Nephron (organoid): ENCODE measurements at regions not wholly inside any gene's neighbourhood (a gene's known extent, or its start where the extent isn't known, plus 50 kb on each side); places are given as distances from the start of the nearest gene placed in this dataset.

Source experiments
- H3K27ac Mint-ChIP-seq, 3 experiments: 2 replicates each; pipeline ENCODE4 v1.8.0; 2020; ENCODE audit warnings: mixed read lengths in 3 of 3, mild to moderate bottlenecking in 2 of 3, moderate library complexity in 1 of 3
- H3K27me3 Mint-ChIP-seq: 2 replicates; pipeline ENCODE4 v1.8.0; 2021; ENCODE audit warnings: low read depth, mild to moderate bottlenecking, moderate library complexity, mixed read lengths
- H3K36me3 Mint-ChIP-seq: 2 replicates; pipeline ENCODE4 v1.8.0; 2020; ENCODE audit warnings: low read depth, mixed read lengths
- H3K4me1 Mint-ChIP-seq: 2 replicates; pipeline ENCODE4 v1.8.0; 2020; ENCODE audit warnings: mixed read lengths
- H3K4me3 Mint-ChIP-seq, 3 experiments: 2 replicates each; pipeline ENCODE4 v1.8.0; 2020; ENCODE audit warnings: mild to moderate bottlenecking in 3 of 3, mixed read lengths in 3 of 3, moderate library complexity in 2 of 3
- H3K9me3 Mint-ChIP-seq: 2 replicates; pipeline ENCODE4 v1.8.0; 2020; ENCODE audit warnings: mixed read lengths
- CTCF ChIP-seq, 3 experiments: fragments of 200-600 bp; sonication (generic); IDR thresholded peaks; one replicate each; pipeline ENCODE4 v1.5.0; 2021; ENCODE audit warnings: antibody characterized with exemption in 3 of 3; ENCODE audit not compliant: unreplicated experiment in 3 of 3

GRCh38 chr12:125458552-125459268, 393.5 kb downstream of the AACS start:
- H3K27me3 Mint-ChIP-seq: peaks cover 5% of the 10 kb centered on the region
- no peak for TF ChIP-seq CTCF (IDR thresholded peaks at IDR 0.05; ENCODE audit: unreplicated experiment in 3 of 3)
- no peaks in the 10 kb centered on the region for H3K9me3 Mint-ChIP-seq
- no peaks in the 10 kb centered on the region for H3K36me3 Mint-ChIP-seq
- H3K4me1 Mint-ChIP-seq: no peaks in the 10 kb centered on the region
- no peak overlapping the region for H3K4me3 Mint-ChIP-seq
- no peak overlapping the region for H3K27ac Mint-ChIP-seq

DNA sequence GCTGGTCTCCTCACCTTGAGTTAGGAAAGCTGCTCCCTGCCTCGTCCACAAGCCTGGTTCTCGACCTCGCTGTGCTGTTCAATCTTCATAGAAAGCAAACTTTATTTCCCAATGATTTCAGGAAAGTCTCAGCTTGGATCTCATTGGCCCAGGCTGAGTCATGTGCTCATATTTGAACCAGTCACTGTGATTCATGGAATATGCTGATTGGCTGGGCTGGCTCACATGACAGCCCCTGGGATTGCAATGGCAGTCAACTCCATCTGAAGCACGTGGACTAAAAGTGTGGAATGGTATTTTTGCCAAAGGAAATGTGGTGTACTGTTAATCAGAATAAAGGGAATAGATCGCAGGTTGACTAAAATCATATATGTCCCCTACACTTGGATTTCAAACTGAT, 396.6 kb downstream of the AACS start:
- Mint-ChIP-seq H3K9me3 (no peaks in the 10 kb centered on the region), H3K4me3 (no peak overlapping the region), H3K36me3 (no peaks in the 10 kb centered on the region), H3K4me1 (no peaks in the 10 kb centered on the region), H3K27ac (no peak overlapping the region), H3K27me3 (no peaks in the 10 kb centered on the region)
- no peak for TF ChIP-seq CTCF (IDR thresholded peaks at IDR 0.05; ENCODE audit: unreplicated experiment in 3 of 3)

- H3K27me3 Mint-ChIP-seq: no peaks in the 10 kb centered on the region
Measured at GRCh38 chr12:125463386-125463785, 398.2 kb downstream of the AACS start.

GRCh38 chr12:125467363-125467762, 402.1 kb downstream of the AACS start:
- H3K27ac Mint-ChIP-seq: no peak overlapping the region
- TF ChIP-seq CTCF (IDR thresholded peaks at IDR 0.05; ENCODE audit: unreplicated experiment in 3 of 3): no peak
- no peak overlapping the region for H3K4me3 Mint-ChIP-seq
- H3K9me3 Mint-ChIP-seq: peaks cover 2% of the 10 kb centered on the region
- H3K36me3 Mint-ChIP-seq: no peaks in the 10 kb centered on the region
- H3K4me1 Mint-ChIP-seq: no peaks in the 10 kb centered on the region
- H3K27me3 Mint-ChIP-seq: peaks cover 9% of the 10 kb centered on the region

More at GRCh38 chr12:125463386-125463785, 398.2 kb downstream of the AACS start:
- Mint-ChIP-seq H3K9me3 (no peaks in the 10 kb centered on the region), H3K4me1 (no peaks in the 10 kb centered on the region), H3K4me3 (no peak overlapping the region), H3K36me3 (no peaks in the 10 kb centered on the region), H3K27ac (no peak overlapping the region)
- TF ChIP-seq CTCF (IDR thresholded peaks at IDR 0.05; ENCODE audit: unreplicated experiment in 3 of 3): no peak

GRCh38 chr12:125469683-125470082, 404.4 kb downstream of the AACS start:
- Mint-ChIP-seq H3K36me3 (no peaks in the 10 kb centered on the region), H3K9me3 (peaks cover 2% of the 10 kb centered on the region), H3K27me3 (peaks cover 10% of the 10 kb centered on the region), H3K4me3 (no peak overlapping the region), H3K4me1 (peaks cover 5% of the 10 kb centered on the region), H3K27ac (no peak overlapping the region)
- TF ChIP-seq CTCF (IDR thresholded peaks at IDR 0.05; ENCODE audit: unreplicated experiment in 3 of 3): no peak
